ENCODE measurements at regions not wholly inside any gene's neighbourhood (a gene's known extent, or its start where the extent isn't known, plus 50 kb on each side); places are given as distances from the start of the nearest gene placed in this dataset.

DNA sequence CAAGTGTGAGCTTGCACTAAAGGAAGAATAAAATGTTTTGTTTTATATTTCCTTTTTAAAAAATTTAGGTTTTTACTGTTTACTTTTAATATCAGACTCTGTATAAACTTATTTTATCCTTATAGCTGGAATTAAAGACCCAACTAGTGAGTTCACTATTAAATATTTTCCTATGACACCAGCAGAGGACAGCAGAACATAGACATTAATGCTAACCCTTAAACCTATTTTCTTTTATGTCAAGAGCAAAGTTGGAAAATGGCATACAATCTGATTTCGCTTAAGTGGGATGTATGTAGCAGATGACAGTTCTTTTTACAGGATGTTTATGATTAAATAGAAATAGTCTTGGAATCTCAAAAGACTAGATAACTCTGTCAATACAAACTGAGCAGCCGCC, 188.2 kb upstream of the XIRP2 start:
- no peak for TF ChIP-seq ZNF274 (IDR thresholded peaks at IDR 0.05; ENCODE audit: low read depth, low read length)
- TF ChIP-seq YY1 (IDR thresholded peaks at IDR 0.05; ENCODE audit: insufficient read depth, insufficient read length), result no peak
- no peak for TF ChIP-seq SUZ12 (IDR thresholded peaks at IDR 0.05; ENCODE audit: extremely low read depth, insufficient read depth, insufficient read length)

Data from NT2/D1 (cell line).